C4-2B (cell line): ENCODE measurements at regions not wholly inside any gene's neighbourhood (a gene's known extent, or its start where the extent isn't known, plus 50 kb on each side); places are given as distances from the start of the nearest gene placed in this dataset.

Experiments used
- CTCF ChIP-seq: fragments of 450-650 bp; conservative IDR thresholded peaks from 2 replicates; pipeline ENCODE4 v1.5.1; 2017; ENCODE audit warnings: mild to moderate bottlenecking
- ZFX ChIP-seq: fragments of 450-650 bp; IDR thresholded peaks from 2 replicates; pipeline ENCODE4 v1.6.1; 2017

- TF ChIP-seq CTCF = no peak
- no peak for TF ChIP-seq ZFX
These were observed 791.6 kb upstream of the NOVA1 start for GRCh38 chr14:27389402-27389801.
